ENCODE measurements at regions not wholly inside any gene's neighbourhood (a gene's known extent, or its start where the extent isn't known, plus 50 kb on each side); places are given as distances from the start of the nearest gene placed in this dataset.
"Not testable (repeated sequence)": the region's sequence is repeated elsewhere in the genome, so short reads cannot be mapped to it uniquely, and the experiment has no call there.

- Histone ChIP-seq H3K4me3 (ENCODE audit: low read length in 3 of 3) (no peak overlapping the region), H3K4me1 (ENCODE audit: control insufficient read depth in 2 of 3, insufficient read depth in 2 of 3, low read depth in 1 of 3, low read length in 3 of 3) (no peaks in the 10 kb centered on the region), H3K9me3 (ENCODE audit: control insufficient read depth in 2 of 3, insufficient read depth in 1 of 3, low read length in 3 of 3) (no peaks in the 10 kb centered on the region), H3K9ac (ENCODE audit: low read length in 3 of 3) (no peak overlapping the region), H3K27me3 (ENCODE audit: control insufficient read depth, insufficient read depth, low read length) (no peaks in the 10 kb centered on the region), H3K36me3 (ENCODE audit: control insufficient read depth in 2 of 3, insufficient read depth in 3 of 3, low read length in 3 of 3) (no peaks in the 10 kb centered on the region), H3K27ac (ENCODE audit: low read depth in 2 of 2, low read length in 2 of 2) (no peak overlapping the region)
- intact Hi-C loops (cut with DNase I): no loop called here
- FAIRE-seq: no peak
- DNase-seq: no peak
- TF ChIP-seq, protein P1, sequence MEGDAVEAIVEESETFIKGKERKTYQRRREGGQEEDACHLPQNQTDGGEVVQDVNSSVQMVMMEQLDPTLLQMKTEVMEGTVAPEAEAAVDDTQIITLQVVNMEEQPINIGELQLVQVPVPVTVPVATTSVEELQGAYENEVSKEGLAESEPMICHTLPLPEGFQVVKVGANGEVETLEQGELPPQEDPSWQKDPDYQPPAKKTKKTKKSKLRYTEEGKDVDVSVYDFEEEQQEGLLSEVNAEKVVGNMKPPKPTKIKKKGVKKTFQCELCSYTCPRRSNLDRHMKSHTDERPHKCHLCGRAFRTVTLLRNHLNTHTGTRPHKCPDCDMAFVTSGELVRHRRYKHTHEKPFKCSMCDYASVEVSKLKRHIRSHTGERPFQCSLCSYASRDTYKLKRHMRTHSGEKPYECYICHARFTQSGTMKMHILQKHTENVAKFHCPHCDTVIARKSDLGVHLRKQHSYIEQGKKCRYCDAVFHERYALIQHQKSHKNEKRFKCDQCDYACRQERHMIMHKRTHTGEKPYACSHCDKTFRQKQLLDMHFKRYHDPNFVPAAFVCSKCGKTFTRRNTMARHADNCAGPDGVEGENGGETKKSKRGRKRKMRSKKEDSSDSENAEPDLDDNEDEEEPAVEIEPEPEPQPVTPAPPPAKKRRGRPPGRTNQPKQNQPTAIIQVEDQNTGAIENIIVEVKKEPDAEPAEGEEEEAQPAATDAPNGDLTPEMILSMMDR (IDR thresholded peaks at IDR 0.05; ENCODE audit: borderline replicate concordance, extremely low read depth, insufficient read depth): no peak
Measured at GRCh38 chr5:92265804-92266203, 882.7 kb upstream of the ARRDC3 start.

- H3K9ac ChIP-seq (ENCODE audit: low read length in 3 of 3); H3K27me3 ChIP-seq (ENCODE audit: control insufficient read depth, insufficient read depth, low read length); intact Hi-C loops (cut with DNase I); H3K4me1 ChIP-seq (ENCODE audit: control insufficient read depth in 2 of 3, insufficient read depth in 2 of 3, low read depth in 1 of 3, low read length in 3 of 3); DNase-seq; H3K27ac ChIP-seq (ENCODE audit: low read depth in 2 of 2, low read length in 2 of 2); H3K36me3 ChIP-seq (ENCODE audit: control insufficient read depth in 2 of 3, insufficient read depth in 3 of 3, low read length in 3 of 3); H3K4me3 ChIP-seq (ENCODE audit: low read length in 3 of 3); H3K9me3 ChIP-seq (ENCODE audit: control insufficient read depth in 2 of 3, insufficient read depth in 1 of 3, low read length in 3 of 3); FAIRE-seq: not testable (repeated sequence)
Measured at GRCh38 chr5:92255605-92256004, 872.5 kb upstream of the ARRDC3 start.

DNA sequence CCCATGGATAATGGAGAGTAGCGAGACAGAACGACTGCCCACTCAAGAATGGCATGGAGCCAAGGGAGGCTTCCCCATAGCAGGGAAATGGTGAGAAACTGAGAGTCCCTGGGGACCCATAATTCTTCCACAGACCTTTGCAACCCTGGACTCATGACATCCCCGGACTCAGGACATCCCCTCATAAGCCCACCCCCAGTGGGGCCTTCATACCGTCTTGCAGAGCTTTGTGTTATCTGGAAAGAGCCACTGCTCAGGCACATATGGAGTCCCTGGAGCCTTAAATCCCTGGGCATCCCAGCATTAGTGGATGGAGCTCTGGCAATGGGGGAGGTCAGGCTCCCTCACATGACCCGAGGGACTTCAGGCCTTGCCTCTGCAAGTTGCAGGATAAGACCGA is 865.4 kb upstream of the ARRDC3 start:
- Histone ChIP-seq H3K36me3 (ENCODE audit: control insufficient read depth in 2 of 3, insufficient read depth in 3 of 3, low read length in 3 of 3) (no peaks in the 10 kb centered on the region), H3K27ac (ENCODE audit: low read depth in 2 of 2, low read length in 2 of 2) (no peak overlapping the region), H3K27me3 (ENCODE audit: control insufficient read depth, insufficient read depth, low read length) (no peaks in the 10 kb centered on the region), H3K9ac (ENCODE audit: low read length in 3 of 3) (no peak overlapping the region), H3K9me3 (ENCODE audit: control insufficient read depth in 2 of 3, insufficient read depth in 1 of 3, low read length in 3 of 3) (peaks cover 0 to 14% (median 0%) of the 10 kb centered on the region in 3 donors), H3K4me1 (ENCODE audit: control insufficient read depth in 2 of 3, insufficient read depth in 2 of 3, low read depth in 1 of 3, low read length in 3 of 3) (no peaks in the 10 kb centered on the region), H3K4me3 (ENCODE audit: low read length in 3 of 3) (no peak overlapping the region)
- TF ChIP-seq, protein P1 (IDR thresholded peaks at IDR 0.05; ENCODE audit: borderline replicate concordance, extremely low read depth, insufficient read depth): no peak
- intact Hi-C loops (cut with DNase I): no loop called here
- FAIRE-seq (no peak), DNase-seq (no peak)

- FAIRE-seq: no peak
- Histone ChIP-seq H3K4me1 (ENCODE audit: control insufficient read depth in 2 of 3, insufficient read depth in 2 of 3, low read depth in 1 of 3, low read length in 3 of 3) (no peaks in the 10 kb centered on the region), H3K27ac (ENCODE audit: low read depth in 2 of 2, low read length in 2 of 2) (no peak overlapping the region), H3K27me3 (ENCODE audit: control insufficient read depth, insufficient read depth, low read length) (no peaks in the 10 kb centered on the region), H3K36me3 (ENCODE audit: control insufficient read depth in 2 of 3, insufficient read depth in 3 of 3, low read length in 3 of 3) (no peaks in the 10 kb centered on the region), H3K9me3 (ENCODE audit: control insufficient read depth in 2 of 3, insufficient read depth in 1 of 3, low read length in 3 of 3) (no peaks in the 10 kb centered on the region), H3K9ac (ENCODE audit: low read length in 3 of 3) (no peak overlapping the region), H3K4me3 (ENCODE audit: low read length in 3 of 3) (no peak overlapping the region)
- intact Hi-C loops (cut with DNase I): no loop called here
- DNase-seq: no peak
- TF ChIP-seq, protein P1 (IDR thresholded peaks at IDR 0.05; ENCODE audit: borderline replicate concordance, extremely low read depth, insufficient read depth): no peak
Measured at GRCh38 chr5:92242170-92242569, 859.1 kb upstream of the ARRDC3 start.
